Gastroesophageal sphincter (tissue), 3 donors: ENCODE measurements at regions not wholly inside any gene's neighbourhood (a gene's known extent, or its start where the extent isn't known, plus 50 kb on each side); places are given as distances from the start of the nearest gene placed in this dataset.

Experiments used
- CTCF ChIP-seq, 4 experiments: fragments of 200-600 bp in 2 of 4; fragments of 450-650 bp in 2 of 4; sonication (generic) in 1 of 4; IDR thresholded peaks; one replicate each; pipeline ENCODE4 v1.5.1; 2017 to 2019; ENCODE audit warnings: antibody characterized with exemption in 4 of 4, mild to moderate bottlenecking in 2 of 4, moderate library complexity in 2 of 4
- EP300 ChIP-seq: sonication (generic); formaldehyde crosslinking; IDR thresholded peaks from one replicate; pipeline ENCODE4 v1.6.1; 2017; ENCODE audit warnings: antibody characterized with exemption, mild to moderate bottlenecking
- POLR2A ChIP-seq, 2 donors: fragments of 450-650 bp; IDR thresholded peaks; one replicate each; pipeline ENCODE4 v1.6.1; 2017; ENCODE audit warnings: antibody characterized with exemption in 2 of 2, mild to moderate bottlenecking in 2 of 2, moderate library complexity in 1 of 2
- POLR2AphosphoS5 ChIP-seq: sonication (generic); formaldehyde crosslinking; IDR thresholded peaks from one replicate; pipeline ENCODE4 v1.6.1; 2017; ENCODE audit warnings: antibody characterized with exemption

- peak in 1 of 4 experiments; percentile 23 for TF ChIP-seq CTCF (IDR thresholded peaks at IDR 0.05)
- TF ChIP-seq POLR2A (IDR thresholded peaks at IDR 0.05) = no peak
- TF ChIP-seq EP300 = no peak
- no peak for TF ChIP-seq POLR2AphosphoS5
These were observed 66.1 kb upstream of the EDIL3 start for GRCh38 chr5:84450617-84451414.
